Cerebellar cortex (tissue), 1 donor: ENCODE measurements at regions not wholly inside any gene's neighbourhood (a gene's known extent, or its start where the extent isn't known, plus 50 kb on each side); places are given as distances from the start of the nearest gene placed in this dataset.
"Not testable (repeated sequence)": the region's sequence is repeated elsewhere in the genome, so short reads cannot be mapped to it uniquely, and the experiment has no call there.

Source experiments
- DNase-seq: peaks from one replicate; pipeline ENCODE4 v3.0.0-alpha.2; 2015; ENCODE audit warnings: low spot score

- DNase-seq, result no peak
Measured at GRCh38 chr12:131378176-131378842, 332.6 kb upstream of the SFSWAP start.

DNA sequence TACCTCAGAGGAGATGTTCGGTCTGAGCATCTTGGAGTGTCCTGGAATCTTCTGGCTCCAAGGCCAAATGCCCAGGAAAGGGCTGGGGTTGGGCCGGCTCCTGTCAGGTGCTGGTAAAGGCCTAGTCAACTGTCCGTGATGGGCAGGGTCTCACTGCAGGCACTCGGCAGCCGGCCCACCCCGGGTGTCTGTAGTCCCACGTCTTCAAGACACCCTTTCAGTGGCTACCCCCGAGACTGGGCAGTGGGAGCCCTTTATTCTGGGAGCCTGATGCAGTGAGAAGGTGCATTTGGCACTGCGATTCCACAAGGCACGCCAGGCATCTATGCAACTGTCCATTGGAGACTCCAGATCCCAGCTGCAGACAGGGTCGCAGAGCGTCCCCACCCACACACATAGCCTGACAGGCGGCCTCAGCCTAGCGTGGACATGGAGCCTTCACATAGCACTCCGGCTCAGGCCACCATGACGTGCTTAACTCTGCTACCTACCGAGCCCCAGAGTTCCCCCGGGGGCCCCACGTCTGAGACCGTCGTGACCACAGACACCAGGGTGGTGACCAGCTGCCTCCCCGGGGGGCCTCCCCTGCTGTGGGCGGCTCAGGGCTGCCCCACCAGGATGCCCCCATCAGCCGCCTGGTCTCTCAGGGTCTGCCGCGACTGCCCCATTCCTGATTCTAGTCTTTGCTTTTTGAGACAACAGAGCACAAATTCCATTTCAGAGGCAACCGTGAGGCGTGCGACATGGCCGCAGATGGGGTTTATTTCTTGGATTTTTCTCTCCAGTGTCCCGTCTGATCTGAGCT is 331.8 kb upstream of the SFSWAP start:
- no peak for DNase-seq

DNA sequence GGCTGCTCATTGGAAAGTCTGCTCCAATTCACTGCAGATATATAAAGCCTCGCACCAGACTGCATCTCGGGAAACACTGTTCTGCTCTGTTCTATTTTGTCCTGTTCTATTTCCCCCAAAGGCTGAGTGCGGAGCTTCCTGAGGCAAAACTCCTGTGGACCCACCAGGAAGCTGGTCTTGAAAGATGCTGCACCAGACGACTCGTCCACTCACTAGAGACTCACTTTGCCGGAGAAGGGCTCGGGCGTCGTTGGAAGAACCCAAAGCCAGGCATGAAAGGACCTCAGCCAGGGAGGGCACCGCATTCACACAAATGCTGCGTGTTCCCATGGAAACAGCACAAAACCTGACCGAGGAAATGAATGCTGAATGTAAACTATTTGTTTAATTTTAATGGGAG is 331.2 kb upstream of the SFSWAP start:
- peak; percentile 5 for DNase-seq

DNA sequence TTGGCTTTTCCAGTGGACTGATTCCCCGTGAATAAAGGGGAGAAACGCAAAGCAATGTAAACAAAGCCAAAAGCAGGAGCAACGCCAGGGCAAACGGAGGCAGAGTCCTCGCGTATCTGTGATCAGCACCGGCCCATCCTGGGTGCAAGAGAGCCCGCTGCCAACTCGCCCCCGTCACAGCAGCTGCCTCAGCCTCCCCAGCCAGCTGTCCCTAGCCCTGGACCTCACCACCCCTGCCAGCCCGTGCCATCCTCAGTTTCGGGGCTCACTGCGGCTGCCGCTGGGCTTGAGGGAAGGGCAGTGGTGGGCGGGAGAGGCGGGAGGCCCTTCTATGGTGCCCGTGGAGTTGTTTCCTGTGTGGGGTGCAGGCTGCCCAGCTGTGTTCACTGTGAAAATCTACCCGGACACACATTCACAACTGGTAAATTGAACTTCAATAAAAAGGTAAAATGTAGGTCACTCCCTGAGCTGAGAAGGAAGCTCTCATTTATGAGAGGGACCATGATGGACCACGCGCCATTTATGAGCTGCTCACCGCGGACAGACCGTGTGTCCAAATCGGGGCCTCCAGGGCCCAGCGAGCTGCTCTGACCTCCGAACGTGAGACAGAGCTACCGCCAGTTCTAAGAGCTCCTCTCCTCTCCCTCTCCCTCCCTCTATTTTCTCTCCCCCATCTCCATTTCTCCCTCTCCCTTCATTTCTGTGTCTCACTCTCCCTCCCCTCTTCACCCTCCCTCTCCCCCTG is 330.5 kb upstream of the SFSWAP start:
- DNase-seq, result no peak

DNA sequence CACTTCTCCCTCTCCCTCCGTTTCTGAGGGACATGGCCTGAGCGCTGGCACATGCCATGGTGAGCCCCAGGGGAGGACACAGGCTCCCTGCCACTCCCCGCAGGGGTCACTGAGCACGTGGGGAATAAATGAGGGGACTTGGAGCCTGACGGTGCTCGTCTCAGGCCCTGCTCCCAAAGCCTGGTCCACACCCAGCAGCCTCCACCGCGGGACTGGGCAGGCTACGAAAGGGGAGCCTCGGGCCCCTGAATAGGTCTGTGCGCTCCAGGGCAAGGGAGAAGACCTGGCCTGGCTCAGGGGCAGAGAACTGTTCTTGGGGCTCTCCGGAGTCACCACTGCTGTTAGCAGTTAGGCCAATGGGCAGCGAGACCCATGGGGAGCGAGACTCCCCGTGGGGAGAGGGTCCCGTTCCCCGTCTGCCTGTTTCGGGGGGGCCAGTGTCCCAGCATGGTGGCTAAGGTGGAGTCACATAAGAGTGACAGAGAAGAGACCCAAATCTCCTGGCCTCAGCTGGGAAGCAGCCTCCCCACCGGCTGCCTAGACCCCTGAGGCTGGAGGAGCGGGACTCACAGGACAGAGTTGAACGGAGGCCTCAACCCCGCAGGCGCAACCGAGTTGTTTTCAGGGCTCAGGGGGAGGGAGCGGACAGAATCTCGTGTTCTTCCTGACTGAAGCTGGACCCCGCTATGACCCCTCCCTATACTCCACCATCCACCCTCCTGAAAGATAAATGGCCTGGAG is 329.8 kb upstream of the SFSWAP start:
- no peak for DNase-seq

- DNase-seq, result no peak
Measured at GRCh38 chr12:131381716-131382430, 329.0 kb upstream of the SFSWAP start.

DNA sequence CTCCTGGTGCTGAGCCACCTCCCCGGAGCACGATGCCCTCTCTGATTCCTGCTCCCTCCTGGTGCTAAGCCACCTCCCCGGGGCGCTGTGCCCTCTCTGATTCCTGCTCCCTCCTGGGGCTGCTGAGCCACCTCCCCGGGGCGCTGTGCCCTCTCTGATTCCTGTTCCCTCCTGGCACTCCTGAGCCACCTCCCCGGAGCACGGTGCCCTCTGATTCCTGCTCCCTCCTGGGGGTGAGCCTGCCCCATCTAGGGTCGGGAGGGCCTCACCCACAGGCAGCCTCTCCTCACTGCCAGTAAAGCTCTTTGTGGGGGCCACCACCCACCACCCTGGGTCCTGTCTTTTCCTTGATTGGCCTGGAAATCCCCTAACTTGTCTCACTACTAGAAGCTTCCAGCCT is 327.6 kb upstream of the SFSWAP start:
- DNase-seq, result no peak

- DNase-seq, result no peak
Measured at GRCh38 chr12:131383741-131384543, 326.9 kb upstream of the SFSWAP start.

DNA sequence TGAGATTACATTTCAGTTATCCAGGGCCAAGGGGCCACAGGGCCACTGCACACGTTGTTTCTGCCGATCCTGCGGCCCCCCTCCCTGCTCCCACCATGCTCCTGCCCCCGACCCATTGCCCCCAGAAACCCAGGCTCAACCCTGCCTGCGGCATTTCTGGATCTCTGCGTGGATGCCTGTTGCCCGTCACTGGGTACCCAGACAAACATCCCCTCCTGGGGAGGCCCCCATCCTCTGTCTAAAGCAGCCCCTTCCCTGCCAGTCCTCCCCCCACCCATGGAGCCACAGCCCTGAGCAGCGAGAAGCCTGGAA is 326.4 kb upstream of the SFSWAP start:
- DNase-seq, result no peak

DNA sequence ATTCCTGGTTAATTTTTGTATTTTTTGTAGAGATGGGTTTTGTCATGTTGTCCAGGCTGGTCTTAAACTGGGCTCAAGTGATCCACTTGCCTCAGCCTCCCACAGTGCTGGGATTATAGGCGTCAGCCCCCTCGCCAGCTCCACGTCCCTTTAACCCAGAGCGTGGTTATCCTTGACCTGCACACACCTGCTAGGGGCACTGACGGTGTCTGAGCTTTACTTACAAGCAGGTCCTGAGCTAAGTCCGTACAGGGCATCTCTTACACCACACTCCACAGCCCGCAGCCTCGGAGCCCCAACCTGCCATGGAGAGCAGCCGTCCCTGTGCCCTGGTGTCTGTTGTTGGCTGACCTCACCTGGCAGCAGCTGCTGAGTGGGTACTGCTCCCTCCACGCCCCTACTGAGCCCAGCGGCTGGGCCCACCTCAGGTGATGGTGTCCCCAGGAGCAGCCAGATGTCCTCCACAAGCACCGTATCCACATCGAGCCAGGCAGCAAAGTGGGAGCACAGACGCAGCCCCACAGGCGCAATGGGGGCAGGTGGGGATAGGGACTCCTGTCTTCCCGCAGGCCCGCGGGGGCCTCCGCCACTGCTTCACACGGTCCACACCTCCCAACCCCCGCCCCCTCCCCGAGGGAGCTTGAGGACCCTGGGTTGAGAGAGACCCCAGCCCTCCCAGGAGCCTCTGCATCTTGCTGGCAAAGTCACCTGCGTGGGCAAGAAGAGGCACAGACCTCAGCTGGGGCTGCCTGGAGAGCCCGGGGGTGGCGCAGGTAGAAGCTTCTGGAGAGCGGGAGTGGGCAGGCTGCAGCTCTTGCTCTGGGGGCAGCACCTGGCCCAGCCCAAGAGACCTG is 325.4 kb upstream of the SFSWAP start:
- DNase-seq, result no peak

DNA sequence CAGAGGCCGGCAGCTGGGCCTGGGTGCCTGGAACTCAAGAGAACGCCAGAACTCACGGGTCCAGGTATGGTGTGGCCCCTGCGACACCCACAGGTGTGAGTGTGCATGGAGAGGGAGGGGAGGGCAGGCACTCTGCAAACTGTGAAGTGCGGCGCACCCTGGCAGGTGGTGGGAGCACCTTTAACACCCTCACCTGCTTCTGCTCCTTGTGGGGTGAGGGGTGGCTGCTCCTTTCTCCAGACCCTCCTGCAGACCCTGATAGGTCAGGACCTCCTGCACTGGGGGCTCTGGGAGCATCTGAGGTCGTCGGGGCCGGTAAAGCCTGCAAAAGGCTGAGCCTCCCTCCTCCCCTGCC is 324.7 kb upstream of the SFSWAP start:
- DNase-seq, result no peak

DNA sequence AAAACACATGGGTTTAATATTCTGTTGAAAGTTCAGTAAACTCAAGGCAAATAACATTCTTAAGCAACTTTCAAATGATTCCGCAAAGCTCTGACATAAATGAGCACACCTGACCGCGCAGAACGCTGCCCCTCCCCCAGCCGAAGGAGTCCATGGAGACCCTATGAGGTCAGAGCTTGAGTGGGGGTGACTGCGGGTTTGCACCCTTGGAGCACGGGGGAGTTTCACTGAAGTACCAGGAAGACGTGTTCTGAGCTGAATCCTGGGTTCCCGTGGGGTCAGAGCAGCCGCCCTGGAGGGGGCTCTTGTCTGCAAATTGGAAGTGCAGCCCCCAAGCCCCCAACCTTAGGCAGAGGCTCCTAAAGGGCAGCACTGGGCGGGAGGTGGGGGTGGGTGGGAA is 324.1 kb upstream of the SFSWAP start:
- no peak for DNase-seq

- no peak for DNase-seq
Measured at GRCh38 chr12:131387281-131388163, 323.4 kb upstream of the SFSWAP start.

- DNase-seq, result not testable (repeated sequence)
Measured at GRCh38 chr12:131388164-131389053, 322.5 kb upstream of the SFSWAP start.

- DNase-seq, result no peak
Measured at GRCh38 chr12:131389054-131390013, 321.6 kb upstream of the SFSWAP start.

GRCh38 chr12:131390412-131391334 is 320.2 kb upstream of the SFSWAP start:
- peak; percentile 11 for DNase-seq
